ENCODE measurements at regions not wholly inside any gene's neighbourhood (a gene's known extent, or its start where the extent isn't known, plus 50 kb on each side); places are given as distances from the start of the nearest gene placed in this dataset.

DNA sequence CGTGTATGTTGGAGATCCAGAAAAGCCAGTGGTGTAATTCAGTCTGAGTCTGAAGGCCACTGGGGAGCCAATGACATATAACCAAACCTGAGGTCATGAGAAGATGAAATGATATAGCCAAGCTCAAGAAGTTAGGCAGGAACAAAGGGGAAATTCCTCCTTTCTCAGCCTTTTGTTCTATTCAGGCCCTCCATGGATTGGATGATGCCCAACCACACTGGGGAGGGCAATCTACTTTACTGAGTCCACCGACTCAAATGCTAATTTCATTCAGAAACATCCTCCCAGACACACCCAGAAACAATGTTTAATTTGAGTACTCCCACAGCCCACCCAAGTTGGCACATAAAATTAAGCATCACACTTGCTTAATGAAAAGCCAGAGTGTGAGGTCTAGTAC is 183.6 kb downstream of the GJA1 start:
- no peak for TF ChIP-seq CEBPB (IDR thresholded peaks at IDR 0.05)
- no peak for TF ChIP-seq NFIC (IDR thresholded peaks at IDR 0.05)
- TF ChIP-seq, protein P1, sequence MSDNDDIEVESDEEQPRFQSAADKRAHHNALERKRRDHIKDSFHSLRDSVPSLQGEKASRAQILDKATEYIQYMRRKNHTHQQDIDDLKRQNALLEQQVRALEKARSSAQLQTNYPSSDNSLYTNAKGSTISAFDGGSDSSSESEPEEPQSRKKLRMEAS (IDR thresholded peaks at IDR 0.05): no peak
- TF ChIP-seq EGR1 (IDR thresholded peaks at IDR 0.05): no peak

Measured in Ishikawa (cell line).